ENCODE measurements at regions not wholly inside any gene's neighbourhood (a gene's known extent, or its start where the extent isn't known, plus 50 kb on each side); places are given as distances from the start of the nearest gene placed in this dataset.

- CTCF ChIA-PET: no interaction called here
- TF ChIP-seq CTCF (IDR thresholded peaks at IDR 0.05; ENCODE audit: control extremely low read depth, extremely low read depth, low read depth, missing control alignments): no peak
- no peak for DNase-seq (ENCODE audit: extremely low spot score)
Observed at GRCh38 chr10:25804505-25804904, 129.5 kb upstream of the MYO3A start.

GRCh38 chr10:25805986-25806385 lies 128.0 kb upstream of the MYO3A start:
- no peak for DNase-seq (ENCODE audit: extremely low spot score)
- TF ChIP-seq CTCF (IDR thresholded peaks at IDR 0.05; ENCODE audit: control extremely low read depth, extremely low read depth, low read depth, missing control alignments): no peak
- CTCF ChIA-PET: no interaction called here
- POLR2A ChIA-PET: no interaction called here

More at GRCh38 chr10:25804505-25804904, 129.5 kb upstream of the MYO3A start:
- POLR2A ChIA-PET: no interaction called here

GRCh38 chr10:25808372-25808771 lies 125.7 kb upstream of the MYO3A start:
- TF ChIP-seq CTCF (IDR thresholded peaks at IDR 0.05; ENCODE audit: control extremely low read depth, extremely low read depth, low read depth, missing control alignments): no peak
- ChIA-PET POLR2A (no interaction called here), CTCF (interaction anchor here (1.2 kb wide), 1 partner anchor 13 kb away, joined by 3 read pairs; no protein-coding TSS in a partner anchor)
- no peak for DNase-seq (ENCODE audit: extremely low spot score)

- POLR2A ChIA-PET: no interaction called here
- no peak for TF ChIP-seq CTCF (IDR thresholded peaks at IDR 0.05; ENCODE audit: control extremely low read depth, extremely low read depth, low read depth, missing control alignments)
- CTCF ChIA-PET: interaction anchor here (0.6 to 1.4 kb wide), 2 partner anchors 9 to 110 kb away, joined by 3 to 6 read pairs; no protein-coding TSS in a partner anchor
Observed at GRCh38 chr10:25811052-25811685, 122.9 kb upstream of the MYO3A start.

DNA sequence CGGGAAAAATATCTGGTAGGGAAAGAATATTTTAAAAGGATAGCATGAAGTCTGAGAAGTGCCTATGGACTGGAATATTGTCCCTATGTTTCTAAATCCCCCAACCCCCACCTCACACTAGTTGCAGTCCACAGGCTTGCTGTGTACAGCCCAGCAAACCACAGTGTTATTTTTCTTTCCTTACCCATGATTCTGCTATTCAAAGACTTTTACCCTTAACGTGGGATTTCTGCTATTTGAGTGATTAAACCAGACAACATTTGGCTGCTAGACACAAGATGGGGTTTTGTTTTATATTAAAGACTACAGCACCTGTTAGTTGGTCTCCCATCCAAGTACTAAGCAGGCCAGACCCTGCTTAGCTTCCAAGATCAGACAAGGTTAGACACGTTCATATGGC lies 120.5 kb upstream of the MYO3A start:
- ChIA-PET POLR2A (no interaction called here), CTCF (interaction anchor here (2.4 kb wide), 1 partner anchor 13 kb away, joined by 6 read pairs; no protein-coding TSS in a partner anchor)
- TF ChIP-seq CTCF (IDR thresholded peaks at IDR 0.05; ENCODE audit: control extremely low read depth, extremely low read depth, low read depth, missing control alignments): no peak
- no peak for DNase-seq (ENCODE audit: extremely low spot score)

More at GRCh38 chr10:25811052-25811685, 122.9 kb upstream of the MYO3A start:
- no peak for DNase-seq (ENCODE audit: extremely low spot score)

- ChIA-PET POLR2A (no interaction called here), CTCF (interaction anchor here (2.4 kb wide), 1 partner anchor 11 kb away, joined by 6 read pairs; no protein-coding TSS in a partner anchor)
- DNase-seq (ENCODE audit: extremely low spot score): no peak
- TF ChIP-seq CTCF (IDR thresholded peaks at IDR 0.05; ENCODE audit: control extremely low read depth, extremely low read depth, low read depth, missing control alignments): no peak
Observed at GRCh38 chr10:25815236-25815635, 118.8 kb upstream of the MYO3A start.
